A549 (cell line): ENCODE measurements at regions not wholly inside any gene's neighbourhood (a gene's known extent, or its start where the extent isn't known, plus 50 kb on each side); places are given as distances from the start of the nearest gene placed in this dataset.

Experiments used
- BHLHE40 ChIP-seq: IDR thresholded peaks from 2 replicates; pipeline ENCODE4 v1.6.1; 2012; ENCODE audit warnings: low read depth, low read length, inconsistent platforms
- CEBPB ChIP-seq, 2 experiments: fragments of >200 bp in 1 of 2; sonication (Bioruptor Twin) in 1 of 2; formaldehyde crosslinking in 1 of 2; IDR thresholded peaks; 2 replicates each; pipeline ENCODE4 v1.6.1; 2012 to 2016
- ESRRA ChIP-seq: fragments of 150-350 bp; IDR thresholded peaks from 2 replicates; pipeline ENCODE4 v1.6.1; 2014; ENCODE audit warnings: mild to moderate bottlenecking, low read length, borderline replicate concordance
- FOSL2 ChIP-seq, 2 experiments: fragments of 450-650 bp in 1 of 2; fragments of >200 bp in 1 of 2; sonication (Bioruptor Twin) in 1 of 2; formaldehyde crosslinking; IDR thresholded peaks; 2 replicates each; pipeline versions ENCODE4 v1.5.0 to v1.6.1; 2016 to 2020; ENCODE audit warnings: mild to moderate bottlenecking in 1 of 2, moderate library complexity in 1 of 2
- HOXB13 ChIP-seq: fragments of 250-450 bp; sonication (Bioruptor Pico); IDR thresholded peaks from 2 replicates; pipeline ENCODE4 v1.5.0; 2020; ENCODE audit warnings: low read depth, mild to moderate bottlenecking, moderate library complexity
- HOXB5 ChIP-seq: fragments of 250-450 bp; sonication (Bioruptor Pico); IDR thresholded peaks from 2 replicates; pipeline ENCODE4 v1.5.0; 2020; ENCODE audit warnings: mild to moderate bottlenecking, moderate library complexity
- POLR2A ChIP-seq: IDR thresholded peaks from 2 replicates; pipeline ENCODE4 v1.6.1; 2012; ENCODE audit warnings: mild to moderate bottlenecking, low read length
- RAD21 ChIP-seq, 2 experiments: fragments of >200 bp in 1 of 2; sonication (Bioruptor Twin) in 1 of 2; formaldehyde crosslinking in 1 of 2; IDR thresholded peaks in 1 of 2; conservative IDR thresholded peaks in 1 of 2; 2 replicates in 1 of 2; 3 replicates in 1 of 2; pipeline ENCODE4 v1.6.1; 2012 to 2018; ENCODE audit warnings: inconsistent platforms in 1 of 2
- USF2 ChIP-seq: fragments of 450-650 bp; IDR thresholded peaks from 2 replicates; pipeline ENCODE4 v1.6.1; 2014; ENCODE audit warnings: antibody characterized with exemption
- TF ChIP-seq, protein P1 (sequence below): fragments of >200 bp; sonication (Bioruptor Twin); formaldehyde crosslinking; IDR thresholded peaks from 3 replicates; pipeline ENCODE4 v1.5.1; 2016
- TF ChIP-seq, protein P2 (sequence below): IDR thresholded peaks from 2 replicates; pipeline ENCODE4 v1.6.1; 2012

DNA sequence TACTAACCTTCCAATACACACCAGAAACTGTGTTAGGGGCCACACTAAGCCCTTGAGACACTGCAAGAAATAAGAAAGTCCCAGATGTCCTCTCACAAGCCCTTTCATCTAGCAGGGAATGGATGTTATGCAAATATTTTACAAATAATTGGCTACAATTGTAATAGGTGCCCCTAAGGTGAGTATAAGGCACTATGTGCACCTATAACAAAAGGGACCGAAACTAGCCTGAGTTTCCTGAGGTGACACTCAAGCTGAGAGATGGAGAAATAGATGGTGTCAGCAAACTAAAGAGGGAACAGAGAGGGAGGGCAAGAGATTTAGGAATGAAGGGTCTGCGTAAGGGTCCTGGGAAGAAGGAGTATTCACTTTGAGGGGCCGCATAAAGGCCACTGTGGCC lies 212.6 kb downstream of the TTC8 start:
- TF ChIP-seq, protein P1, sequence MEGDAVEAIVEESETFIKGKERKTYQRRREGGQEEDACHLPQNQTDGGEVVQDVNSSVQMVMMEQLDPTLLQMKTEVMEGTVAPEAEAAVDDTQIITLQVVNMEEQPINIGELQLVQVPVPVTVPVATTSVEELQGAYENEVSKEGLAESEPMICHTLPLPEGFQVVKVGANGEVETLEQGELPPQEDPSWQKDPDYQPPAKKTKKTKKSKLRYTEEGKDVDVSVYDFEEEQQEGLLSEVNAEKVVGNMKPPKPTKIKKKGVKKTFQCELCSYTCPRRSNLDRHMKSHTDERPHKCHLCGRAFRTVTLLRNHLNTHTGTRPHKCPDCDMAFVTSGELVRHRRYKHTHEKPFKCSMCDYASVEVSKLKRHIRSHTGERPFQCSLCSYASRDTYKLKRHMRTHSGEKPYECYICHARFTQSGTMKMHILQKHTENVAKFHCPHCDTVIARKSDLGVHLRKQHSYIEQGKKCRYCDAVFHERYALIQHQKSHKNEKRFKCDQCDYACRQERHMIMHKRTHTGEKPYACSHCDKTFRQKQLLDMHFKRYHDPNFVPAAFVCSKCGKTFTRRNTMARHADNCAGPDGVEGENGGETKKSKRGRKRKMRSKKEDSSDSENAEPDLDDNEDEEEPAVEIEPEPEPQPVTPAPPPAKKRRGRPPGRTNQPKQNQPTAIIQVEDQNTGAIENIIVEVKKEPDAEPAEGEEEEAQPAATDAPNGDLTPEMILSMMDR: no peak
- TF ChIP-seq FOSL2 (IDR thresholded peaks at IDR 0.05) (no peak), FOSL2 (CRISPR knock-in tag; IDR thresholded peaks at IDR 0.05) (no peak), HOXB13 (no peak), BHLHE40 (no peak), HOXB5 (CRISPR knock-in tag) (no peak), ESRRA (no peak), POLR2A (no peak), RAD21 (conservative IDR thresholded peaks at IDR 0.05 in 1 of 2, IDR thresholded peaks at IDR 0.05 in 1 of 2) (no peak), CEBPB (IDR thresholded peaks at IDR 0.05) (no peak), USF2 (no peak)
- TF ChIP-seq, protein P2, sequence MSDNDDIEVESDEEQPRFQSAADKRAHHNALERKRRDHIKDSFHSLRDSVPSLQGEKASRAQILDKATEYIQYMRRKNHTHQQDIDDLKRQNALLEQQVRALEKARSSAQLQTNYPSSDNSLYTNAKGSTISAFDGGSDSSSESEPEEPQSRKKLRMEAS: no peak
